UCSD-AML1 (cell line): ENCODE measurements at regions not wholly inside any gene's neighbourhood (a gene's known extent, or its start where the extent isn't known, plus 50 kb on each side); places are given as distances from the start of the nearest gene placed in this dataset.

Experiments used
- DNase-seq: peaks from one replicate; lab custom pipeline; 2025; ENCODE audit not compliant: unreplicated experiment; lab: John Stamatoyannopoulos, UW

GRCh38 chr6:137277971-137278637, 58.9 kb upstream of the IFNGR1 start:
- no peak for DNase-seq

- no peak for DNase-seq
Measured at GRCh38 chr6:137272403-137272802, 53.2 kb upstream of the IFNGR1 start.

- no peak for DNase-seq
Measured at GRCh38 chr6:137271245-137272183, 52.3 kb upstream of the IFNGR1 start.

GRCh38 chr6:137269803-137270202, 50.6 kb upstream of the IFNGR1 start:
- DNase-seq: no peak

- DNase-seq: no peak
Measured at GRCh38 chr6:137269347-137269746, 50.2 kb upstream of the IFNGR1 start.
